ENCODE measurements at regions not wholly inside any gene's neighbourhood (a gene's known extent, or its start where the extent isn't known, plus 50 kb on each side); places are given as distances from the start of the nearest gene placed in this dataset.

DNA sequence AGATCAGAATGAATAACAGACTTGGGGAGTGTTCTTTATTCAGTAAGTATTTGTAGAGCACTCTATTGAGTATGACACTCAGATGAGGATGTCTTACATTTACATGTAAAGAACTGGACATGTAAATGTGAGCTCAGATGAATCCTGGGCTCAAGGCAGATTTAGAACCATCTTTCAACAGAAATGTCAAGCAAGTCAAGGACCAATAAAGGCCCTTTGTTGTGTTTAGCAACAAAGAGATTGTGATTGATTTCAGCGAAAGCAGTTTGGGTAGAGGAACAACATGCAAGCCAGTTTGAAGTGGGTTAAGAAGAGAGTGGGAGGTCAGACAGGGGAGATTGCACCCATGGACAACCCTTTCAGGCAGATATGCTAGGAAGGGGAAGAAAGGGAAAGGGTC lies 194.2 kb upstream of the DNAJC19 start:
- TF ChIP-seq, protein P1, sequence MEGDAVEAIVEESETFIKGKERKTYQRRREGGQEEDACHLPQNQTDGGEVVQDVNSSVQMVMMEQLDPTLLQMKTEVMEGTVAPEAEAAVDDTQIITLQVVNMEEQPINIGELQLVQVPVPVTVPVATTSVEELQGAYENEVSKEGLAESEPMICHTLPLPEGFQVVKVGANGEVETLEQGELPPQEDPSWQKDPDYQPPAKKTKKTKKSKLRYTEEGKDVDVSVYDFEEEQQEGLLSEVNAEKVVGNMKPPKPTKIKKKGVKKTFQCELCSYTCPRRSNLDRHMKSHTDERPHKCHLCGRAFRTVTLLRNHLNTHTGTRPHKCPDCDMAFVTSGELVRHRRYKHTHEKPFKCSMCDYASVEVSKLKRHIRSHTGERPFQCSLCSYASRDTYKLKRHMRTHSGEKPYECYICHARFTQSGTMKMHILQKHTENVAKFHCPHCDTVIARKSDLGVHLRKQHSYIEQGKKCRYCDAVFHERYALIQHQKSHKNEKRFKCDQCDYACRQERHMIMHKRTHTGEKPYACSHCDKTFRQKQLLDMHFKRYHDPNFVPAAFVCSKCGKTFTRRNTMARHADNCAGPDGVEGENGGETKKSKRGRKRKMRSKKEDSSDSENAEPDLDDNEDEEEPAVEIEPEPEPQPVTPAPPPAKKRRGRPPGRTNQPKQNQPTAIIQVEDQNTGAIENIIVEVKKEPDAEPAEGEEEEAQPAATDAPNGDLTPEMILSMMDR (IDR thresholded peaks at IDR 0.05; ENCODE audit: borderline replicate concordance, extremely low read depth, low read length, poor library complexity, severe bottlenecking): no peak
- TF ChIP-seq EZH2 (IDR thresholded peaks at IDR 0.05; ENCODE audit: borderline replicate concordance, low read depth, low read length, severe bottlenecking): no peak
